ENCODE measurements at regions not wholly inside any gene's neighbourhood (a gene's known extent, or its start where the extent isn't known, plus 50 kb on each side); places are given as distances from the start of the nearest gene placed in this dataset.

GRCh38 chr4:38455092-38455862, 208.7 kb upstream of the KLF3 start:
- CTCF ChIA-PET: no interaction called here
- DNase-seq (no peak), ATAC-seq (ENCODE audit: low read depth) (no peak)
- Mint-ChIP-seq H3K4me3 (no peak overlapping the region), H3K4me1 (peaks cover 6% of the 10 kb centered on the region), H3K36me3 (ENCODE audit: low read depth) (no peaks in the 10 kb centered on the region), H3K27me3 (peaks cover 3% of the 10 kb centered on the region), H3K27ac (no peak overlapping the region), H3K9me3 (peaks cover 3% of the 10 kb centered on the region)
- POLR2A ChIA-PET: no interaction called here
- TF ChIP-seq CTCF (IDR thresholded peaks at IDR 0.05): no peak
- intact Hi-C loops (cut with micrococcal nuclease): no loop called here

- ChIA-PET POLR2A (no interaction called here), CTCF (no interaction called here)
- no peaks in the 10 kb centered on the region for H3K27me3 Mint-ChIP-seq
- peaks cover 6% of the 10 kb centered on the region for H3K4me1 Mint-ChIP-seq
- ATAC-seq (ENCODE audit: low read depth): no peak
- no peak for DNase-seq
- H3K4me3 Mint-ChIP-seq: no peak overlapping the region
- TF ChIP-seq CTCF (IDR thresholded peaks at IDR 0.05): no peak
- H3K9me3 Mint-ChIP-seq: peaks cover 3% of the 10 kb centered on the region
- H3K36me3 Mint-ChIP-seq (ENCODE audit: low read depth): no peaks in the 10 kb centered on the region
- intact Hi-C loops (cut with micrococcal nuclease): no loop called here
- H3K27ac Mint-ChIP-seq: no peak overlapping the region
Observed at GRCh38 chr4:38456096-38456495, 207.9 kb upstream of the KLF3 start.

- H3K9me3 Mint-ChIP-seq: no peaks in the 10 kb centered on the region
- intact Hi-C loops (cut with micrococcal nuclease): no loop called here
- ChIA-PET POLR2A (no interaction called here), CTCF (no interaction called here)
- H3K27ac Mint-ChIP-seq: no peak overlapping the region
- H3K36me3 Mint-ChIP-seq (ENCODE audit: low read depth): no peaks in the 10 kb centered on the region
- no peak for ATAC-seq (ENCODE audit: low read depth)
- no peak overlapping the region for H3K4me3 Mint-ChIP-seq
- TF ChIP-seq CTCF (IDR thresholded peaks at IDR 0.05): no peak
- DNase-seq: no peak
- H3K4me1 Mint-ChIP-seq: peaks cover 7% of the 10 kb centered on the region
- no peaks in the 10 kb centered on the region for H3K27me3 Mint-ChIP-seq
Observed at GRCh38 chr4:38461342-38461741, 202.7 kb upstream of the KLF3 start.

DNA sequence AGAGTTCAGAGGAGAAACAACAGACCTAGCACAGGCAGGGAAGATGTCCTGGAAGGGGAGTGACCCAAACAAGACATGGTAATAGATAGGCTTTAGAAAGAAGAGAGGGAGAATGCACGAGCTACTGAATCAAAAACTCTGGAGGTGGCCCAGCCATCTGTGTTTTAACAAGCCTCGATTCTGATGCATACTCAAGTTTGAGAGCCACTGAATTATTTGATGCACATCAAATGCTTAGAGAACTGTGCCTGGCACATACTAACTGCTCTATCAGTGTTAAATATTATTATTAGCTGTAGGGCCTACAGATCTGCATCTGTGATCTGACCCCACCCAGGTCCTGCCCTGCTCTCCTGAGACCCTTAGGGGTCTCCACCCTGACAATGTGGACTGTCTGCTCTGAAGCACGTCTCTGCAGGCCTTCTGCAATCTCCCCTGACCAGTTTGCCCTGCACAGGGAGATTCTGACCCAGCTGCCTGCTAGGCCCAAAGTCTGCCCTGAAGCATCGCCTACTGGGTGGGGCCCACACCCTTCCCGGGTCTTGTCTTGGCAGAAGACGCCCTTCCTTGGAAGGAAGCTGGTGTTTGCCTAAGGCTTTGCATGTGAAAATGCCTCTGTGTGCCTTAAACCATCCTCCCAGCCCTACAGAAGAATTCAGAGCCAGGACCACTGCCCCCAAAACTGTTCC, 201.5 kb upstream of the KLF3 start:
- ChIA-PET CTCF (no interaction called here), POLR2A (interaction anchor here (0.6 kb wide), 1 partner anchor 332 kb away, joined by 8 read pairs; no protein-coding TSS in a partner anchor)
- ATAC-seq (ENCODE audit: low read depth): no peak
- Mint-ChIP-seq H3K27ac (no peak overlapping the region), H3K4me1 (peaks cover 7% of the 10 kb centered on the region), H3K4me3 (no peak overlapping the region), H3K9me3 (peaks cover 10% of the 10 kb centered on the region), H3K27me3 (no peaks in the 10 kb centered on the region), H3K36me3 (ENCODE audit: low read depth) (no peaks in the 10 kb centered on the region)
- no peak for TF ChIP-seq CTCF (IDR thresholded peaks at IDR 0.05)
- intact Hi-C loops (cut with micrococcal nuclease): no loop called here
- DNase-seq: no peak

GRCh38 chr4:38463268-38463958, 200.6 kb upstream of the KLF3 start:
- H3K9me3 Mint-ChIP-seq: peaks cover 10% of the 10 kb centered on the region
- DNase-seq (no peak), ATAC-seq (ENCODE audit: low read depth) (no peak)
- no peak overlapping the region for H3K4me3 Mint-ChIP-seq
- H3K4me1 Mint-ChIP-seq: peaks cover 7% of the 10 kb centered on the region
- no peak for TF ChIP-seq CTCF (IDR thresholded peaks at IDR 0.05)
- ChIA-PET POLR2A (no interaction called here), CTCF (no interaction called here)
- H3K36me3 Mint-ChIP-seq (ENCODE audit: low read depth): no peaks in the 10 kb centered on the region
- H3K27me3 Mint-ChIP-seq: no peaks in the 10 kb centered on the region
- H3K27ac Mint-ChIP-seq: no peak overlapping the region
- intact Hi-C loops (cut with micrococcal nuclease): no loop called here
